ENCODE measurements at regions not wholly inside any gene's neighbourhood (a gene's known extent, or its start where the extent isn't known, plus 50 kb on each side); places are given as distances from the start of the nearest gene placed in this dataset.

GRCh38 chr4:147103403-147103946 lies 157.8 kb upstream of the TTC29 start:
- CTCF ChIA-PET (ENCODE audit: low intra/inter-chr PET ratio) = no interaction called here
- no peak for FAIRE-seq
- no peaks in the 10 kb centered on the region for H4K20me1 ChIP-seq (replicated peaks; ENCODE audit: control insufficient read depth, insufficient read depth, low read length)
- H3K4me2 ChIP-seq (ENCODE audit: insufficient read depth, low read length) = no peak overlapping the region
- POLR2A ChIA-PET = no interaction called here
- no peaks in the 10 kb centered on the region for H3K36me3 ChIP-seq (ENCODE audit: control insufficient read depth, insufficient read depth, low read length)
- no peak for ATAC-seq
- 0% methylated on average over 8 of the region's 8 CpGs for WGBS (ENCODE audit: insufficient coverage, low coverage, missing lambda C conversion rate)
- BruUV-seq (replicated peaks) = no TSS peak
- TF ChIP-seq SMARCE1 (IDR thresholded peaks at IDR 0.05) = no peak
- no peak for TF ChIP-seq ELF1 (tag; IDR thresholded peaks at IDR 0.05)
- TF ChIP-seq AFF4 (CRISPR knock-in tag; IDR thresholded peaks at IDR 0.05) = no peak
- TF ChIP-seq BHLHE40 (IDR thresholded peaks at IDR 0.05; ENCODE audit: low read length) = no peak
- no peak for TF ChIP-seq CSDE1 (IDR thresholded peaks at IDR 0.05)
- no peak for TF ChIP-seq HNRNPUL1 (IDR thresholded peaks at IDR 0.05; ENCODE audit: low read length)
- TF ChIP-seq STAT5A (IDR thresholded peaks at IDR 0.05; ENCODE audit: borderline replicate concordance, low read length) = no peak
- no peak for TF ChIP-seq HDAC2 (IDR thresholded peaks at IDR 0.05)
- TF ChIP-seq ETV1 (tag; conservative IDR thresholded peaks at IDR 0.05; ENCODE audit: low read depth) = no peak
- TF ChIP-seq ATF4 (CRISPR knock-in tag; IDR thresholded peaks at IDR 0.05) = no peak
- TF ChIP-seq MTA2 (IDR thresholded peaks at IDR 0.05; ENCODE audit: low read depth) = no peak
- no peak for TF ChIP-seq MAZ (CRISPR knock-in tag; conservative IDR thresholded peaks at IDR 0.05 in 1 of 2, IDR thresholded peaks at IDR 0.05 in 1 of 2)
- no peak for TF ChIP-seq HDAC6 (IDR thresholded peaks at IDR 0.05; ENCODE audit: low read depth, low read length)
- no peak for TF ChIP-seq NFATC3 (IDR thresholded peaks at IDR 0.05)
- TF ChIP-seq MAX (CRISPR knock-in tag; IDR thresholded peaks at IDR 0.05) = no peak
- TF ChIP-seq HINFP (tag; conservative IDR thresholded peaks at IDR 0.05; ENCODE audit: low read depth) = no peak
- no peak for TF ChIP-seq PHF8 (IDR thresholded peaks at IDR 0.05; ENCODE audit: borderline replicate concordance, low read length)
- H3K9me1 ChIP-seq (ENCODE audit: control insufficient read depth, insufficient read depth, low read length) = no peaks in the 10 kb centered on the region
- H3K9ac ChIP-seq (ENCODE audit: insufficient read depth in 1 of 2, low read depth in 2 of 2, low read length in 2 of 2) = no peak overlapping the region
- no peak overlapping the region for H3K4me3 ChIP-seq
- H2AFZ ChIP-seq (ENCODE audit: low read depth, low read length) = no peak overlapping the region
- no peak overlapping the region for H3K27ac ChIP-seq (ENCODE audit: extremely low read depth, low read depth, low read length)
- intact Hi-C loops (cut with micrococcal nuclease) = no loop called here
- H3K9me3 ChIP-seq (replicated peaks; ENCODE audit: control insufficient read depth, insufficient read depth, low read depth, low read length) = no peaks in the 10 kb centered on the region
- no peaks in the 10 kb centered on the region for H3K27me3 ChIP-seq (ENCODE audit: control insufficient read depth in 2 of 2, insufficient read depth in 2 of 2, low read length in 2 of 2)
- in situ Hi-C loops (cut with MboI) = no loop called here
- H3K79me2 ChIP-seq (ENCODE audit: control insufficient read depth, insufficient read depth, low read length) = no peaks in the 10 kb centered on the region
- DNase-seq (ENCODE audit: extremely low read depth in 1 of 4, low spot score in 3 of 4) = no peak
- no peaks in the 10 kb centered on the region for H3K4me1 ChIP-seq (replicated peaks in 1 of 2; ENCODE audit: control insufficient read depth in 2 of 2, insufficient read depth in 2 of 2, low read length in 2 of 2)
